Osteoblast (primary cell): ENCODE measurements at regions not wholly inside any gene's neighbourhood (a gene's known extent, or its start where the extent isn't known, plus 50 kb on each side); places are given as distances from the start of the nearest gene placed in this dataset.

ENCODE experiments used
- DNase-seq: peaks from one replicate; pipeline ENCODE4 v3.0.0; 2011; ENCODE audit warnings: low spot score, mixed read lengths; ENCODE audit not compliant: insufficient read length; ENCODE audit errors: missing footprints
- H2AFZ ChIP-seq: 2 replicates; pipeline ENCODE4 v1.6.0; 2011; ENCODE audit warnings: mild to moderate bottlenecking, low read length
- H3K27ac ChIP-seq: 2 replicates; pipeline ENCODE4 v1.5.1; 2011; ENCODE audit warnings: mild to moderate bottlenecking, low read depth, low read length, moderate library complexity
- H3K27me3 ChIP-seq: 2 replicates; pipeline ENCODE4 v1.6.0; 2012; ENCODE audit warnings: mild to moderate bottlenecking, control low read depth, inconsistent platforms, low read length, moderate library complexity; ENCODE audit not compliant: insufficient read depth
- H3K36me3 ChIP-seq: 2 replicates; pipeline ENCODE4 v1.5.1; 2011; ENCODE audit warnings: mild to moderate bottlenecking, low read length, control low read depth, moderate library complexity; ENCODE audit not compliant: insufficient read depth
- H3K4me1 ChIP-seq: 2 replicates; pipeline ENCODE4 v1.5.1; 2011; ENCODE audit warnings: mild to moderate bottlenecking, low read length, control low read depth, moderate library complexity; ENCODE audit not compliant: insufficient read depth
- H3K4me2 ChIP-seq: 2 replicates; pipeline ENCODE4 v1.6.0; 2011; ENCODE audit warnings: mild to moderate bottlenecking, low read length; ENCODE audit not compliant: insufficient read depth
- H3K4me3 ChIP-seq: fragments of 200-600 bp; sonication (generic); 3 replicates; pipeline ENCODE4 v1.5.1; 2012; ENCODE audit warnings: mild to moderate bottlenecking, low read length, inconsistent platforms; ENCODE audit not compliant: insufficient read depth
- H3K79me2 ChIP-seq: 2 replicates; pipeline ENCODE4 v1.6.0; 2012; ENCODE audit warnings: mild to moderate bottlenecking, low read length, control low read depth, inconsistent platforms; ENCODE audit not compliant: insufficient read depth
- H3K9me3 ChIP-seq: 2 replicates; pipeline ENCODE4 v1.5.1; 2011; ENCODE audit warnings: low read depth, low read length, control low read depth
- H4K20me1 ChIP-seq: 2 replicates; pipeline ENCODE4 v1.6.0; 2012; ENCODE audit warnings: mild to moderate bottlenecking, low read length, control low read depth; ENCODE audit not compliant: insufficient read depth
- CTCF ChIP-seq: IDR thresholded peaks from 2 replicates; pipeline ENCODE4 v1.5.1; 2011; ENCODE audit warnings: mild to moderate bottlenecking, low read depth, low read length, moderate library complexity; ENCODE audit errors: extremely low read depth

GRCh38 chr18:65073060-65073550, 677.7 kb upstream of the CDH7 start:
- H3K79me2 ChIP-seq, result no peaks in the 10 kb centered on the region
- no peak overlapping the region for H2AFZ ChIP-seq
- no peak overlapping the region for H3K4me3 ChIP-seq
- TF ChIP-seq CTCF, result no peak
- no peak overlapping the region for H3K27ac ChIP-seq
- H3K36me3 ChIP-seq, result no peaks in the 10 kb centered on the region
- H3K27me3 ChIP-seq, result no peaks in the 10 kb centered on the region
- H4K20me1 ChIP-seq, result no peaks in the 10 kb centered on the region
- no peak overlapping the region for H3K4me2 ChIP-seq
- no peaks in the 10 kb centered on the region for H3K9me3 ChIP-seq
- DNase-seq, result no peak
- no peaks in the 10 kb centered on the region for H3K4me1 ChIP-seq

- Histone ChIP-seq H3K79me2 (no peaks in the 10 kb centered on the region), H4K20me1 (no peaks in the 10 kb centered on the region), H3K27ac (no peak overlapping the region), H3K27me3 (no peaks in the 10 kb centered on the region), H3K36me3 (no peaks in the 10 kb centered on the region), H3K4me2 (no peak overlapping the region), H2AFZ (no peak overlapping the region), H3K9me3 (peaks cover 2% of the 10 kb centered on the region), H3K4me1 (no peaks in the 10 kb centered on the region), H3K4me3 (no peak overlapping the region)
- TF ChIP-seq CTCF, result no peak
- DNase-seq, result no peak
Measured at GRCh38 chr18:65057439-65058083, 693.3 kb upstream of the CDH7 start.

- Histone ChIP-seq H3K79me2 (no peaks in the 10 kb centered on the region), H3K4me2 (no peak overlapping the region), H3K27me3 (no peaks in the 10 kb centered on the region), H3K36me3 (no peaks in the 10 kb centered on the region), H3K9me3 (peaks cover 2% of the 10 kb centered on the region), H3K4me1 (no peaks in the 10 kb centered on the region), H3K4me3 (no peak overlapping the region), H2AFZ (no peak overlapping the region), H4K20me1 (no peaks in the 10 kb centered on the region), H3K27ac (no peak overlapping the region)
- DNase-seq, result no peak
- TF ChIP-seq CTCF, result no peak
Measured at GRCh38 chr18:65056575-65056974, 694.2 kb upstream of the CDH7 start.

GRCh38 chr18:65049586-65049985, 701.2 kb upstream of the CDH7 start:
- no peak for TF ChIP-seq CTCF

More at GRCh38 chr18:65049586-65049985, 701.2 kb upstream of the CDH7 start:
- no peaks in the 10 kb centered on the region for H3K36me3 ChIP-seq
- H2AFZ ChIP-seq, result no peak overlapping the region
- H3K4me2 ChIP-seq, result no peak overlapping the region
- H3K27ac ChIP-seq, result no peak overlapping the region
- no peak for DNase-seq
- H3K27me3 ChIP-seq, result no peaks in the 10 kb centered on the region
- peaks cover 9% of the 10 kb centered on the region for H3K9me3 ChIP-seq
- H3K79me2 ChIP-seq, result no peaks in the 10 kb centered on the region
- no peaks in the 10 kb centered on the region for H4K20me1 ChIP-seq
- no peaks in the 10 kb centered on the region for H3K4me1 ChIP-seq
- no peak overlapping the region for H3K4me3 ChIP-seq
